Astrocyte (in vitro differentiated cells and primary cell): ENCODE measurements at regions not wholly inside any gene's neighbourhood (a gene's known extent, or its start where the extent isn't known, plus 50 kb on each side); places are given as distances from the start of the nearest gene placed in this dataset.

ENCODE experiments used
- DNase-seq: peaks from one replicate; pipeline ENCODE4 v3.0.0-alpha.2; 2010; ENCODE audit warnings: low read depth
- FAIRE-seq: peaks from 2 replicates; lab custom pipeline; 2011; peaks lifted over from hg19 to GRCh38; lab: Jason Lieb, UNC
- H2AFZ ChIP-seq: 2 replicates; pipeline ENCODE4 v1.6.0; 2012; ENCODE audit warnings: low read depth, low read length, inconsistent platforms
- H3K27ac ChIP-seq: 2 replicates; pipeline ENCODE4 v1.5.1; 2011; ENCODE audit warnings: low read depth, low read length, inconsistent platforms
- H3K27me3 ChIP-seq: 2 replicates; pipeline ENCODE4 v1.6.0; 2011; ENCODE audit warnings: low read length, inconsistent platforms; ENCODE audit not compliant: insufficient read depth
- H3K36me3 ChIP-seq: 2 replicates; pipeline ENCODE4 v1.5.1; 2011; ENCODE audit warnings: low read length, inconsistent platforms; ENCODE audit not compliant: insufficient read depth
- H3K4me1 ChIP-seq: 2 replicates; pipeline ENCODE4 v1.5.1; 2011; ENCODE audit warnings: low read length, inconsistent platforms; ENCODE audit not compliant: insufficient read depth
- H3K4me2 ChIP-seq: 2 replicates; pipeline ENCODE4 v1.6.0; 2012; ENCODE audit warnings: low read length, inconsistent platforms
- H3K4me3 ChIP-seq: 2 replicates; pipeline ENCODE4 v1.5.1; 2011; ENCODE audit warnings: low read depth, mild to moderate bottlenecking, low read length, inconsistent platforms; ENCODE audit not compliant: insufficient read depth
- H3K79me2 ChIP-seq: 2 replicates; pipeline ENCODE4 v1.6.0; 2012; ENCODE audit warnings: mild to moderate bottlenecking, low read length, inconsistent platforms; ENCODE audit not compliant: insufficient read depth
- H3K9ac ChIP-seq: 2 replicates; pipeline ENCODE4 v1.6.0; 2012; ENCODE audit warnings: mild to moderate bottlenecking, low read length, inconsistent platforms
- H3K9me3 ChIP-seq: 2 replicates; pipeline ENCODE4 v1.5.1; 2012; ENCODE audit warnings: low read depth, mild to moderate bottlenecking, low read length, inconsistent platforms; ENCODE audit not compliant: insufficient read depth
- H4K20me1 ChIP-seq: 2 replicates; pipeline ENCODE4 v1.6.0; 2012; ENCODE audit warnings: low read length, inconsistent platforms; ENCODE audit not compliant: insufficient read depth
- H3K27ac Mint-ChIP-seq: one replicate; pipeline ENCODE4 v1.8.0; 2021; ENCODE audit warnings: mild to moderate bottlenecking, mixed read lengths; ENCODE audit not compliant: unreplicated experiment
- H3K27me3 Mint-ChIP-seq: one replicate; pipeline ENCODE4 v1.8.0; 2021; ENCODE audit warnings: low read depth, mixed read lengths; ENCODE audit not compliant: unreplicated experiment
- H3K36me3 Mint-ChIP-seq: one replicate; pipeline ENCODE4 v1.8.0; 2021; ENCODE audit warnings: low read depth, mixed read lengths; ENCODE audit not compliant: unreplicated experiment
- H3K4me1 Mint-ChIP-seq: one replicate; pipeline ENCODE4 v1.8.0; 2021; ENCODE audit warnings: low read depth, mixed read lengths; ENCODE audit not compliant: unreplicated experiment
- H3K4me3 Mint-ChIP-seq: one replicate; pipeline ENCODE4 v1.8.0; 2021; ENCODE audit warnings: mild to moderate bottlenecking, moderate library complexity, mixed read lengths; ENCODE audit not compliant: unreplicated experiment
- H3K9me3 Mint-ChIP-seq: one replicate; pipeline ENCODE4 v1.8.0; 2021; ENCODE audit warnings: mild to moderate bottlenecking, mixed read lengths; ENCODE audit not compliant: unreplicated experiment
- EZH2 ChIP-seq: IDR thresholded peaks from 2 replicates; pipeline ENCODE4 v1.6.1; 2012; ENCODE audit warnings: mild to moderate bottlenecking, low read length, inconsistent platforms; ENCODE audit not compliant: insufficient read depth
- TF ChIP-seq, protein P1 (sequence below): IDR thresholded peaks from 2 replicates; pipeline ENCODE4 v1.5.1; 2011; ENCODE audit warnings: low read depth, mild to moderate bottlenecking, inconsistent platforms, low read length, moderate library complexity; ENCODE audit not compliant: insufficient read depth

DNA sequence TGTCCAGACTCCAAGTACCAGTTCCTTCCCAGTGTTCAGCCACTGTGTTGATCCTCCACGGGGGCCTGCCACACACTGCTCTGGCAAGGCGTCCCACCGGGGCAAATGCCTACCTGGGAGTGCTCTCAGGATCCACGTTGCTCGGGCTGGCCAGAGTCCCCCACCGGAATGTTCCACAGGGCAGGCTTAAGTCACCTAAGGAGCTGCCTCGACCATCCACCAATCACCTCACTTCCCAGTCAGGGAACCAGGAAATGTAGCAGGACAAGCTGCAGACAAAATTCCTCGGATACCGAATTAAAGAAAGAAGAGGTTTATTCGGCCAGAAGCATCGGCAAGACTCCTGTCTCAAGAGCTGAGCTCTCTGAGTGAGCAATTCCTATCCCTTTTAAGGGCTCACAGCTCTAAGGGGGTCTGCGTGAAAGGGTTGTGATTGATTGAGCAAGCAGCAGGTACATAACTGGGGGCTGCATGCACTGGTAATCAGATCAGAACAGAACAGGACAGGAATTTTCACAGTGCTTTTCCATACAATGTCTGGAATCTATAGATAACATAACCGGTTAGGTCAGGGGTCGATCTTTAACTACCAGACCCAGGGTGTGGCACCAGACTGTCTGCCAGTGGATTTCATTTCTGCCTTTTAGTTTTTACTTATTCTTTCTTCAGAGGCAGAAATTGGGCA is 56.9 kb upstream of the EDNRB start:
- Histone ChIP-seq H3K4me1 (no peaks in the 10 kb centered on the region), H3K9ac (no peak overlapping the region), H3K27ac (no peak overlapping the region), H2AFZ (no peak overlapping the region), H3K4me2 (no peak overlapping the region), H3K79me2 (no peaks in the 10 kb centered on the region), H3K36me3 (no peaks in the 10 kb centered on the region), H3K9me3 (no peaks in the 10 kb centered on the region), H4K20me1 (no peaks in the 10 kb centered on the region), H3K27me3 (no peaks in the 10 kb centered on the region), H3K4me3 (no peak overlapping the region)
- no peak overlapping the region for H3K27ac Mint-ChIP-seq
- TF ChIP-seq, protein P1, sequence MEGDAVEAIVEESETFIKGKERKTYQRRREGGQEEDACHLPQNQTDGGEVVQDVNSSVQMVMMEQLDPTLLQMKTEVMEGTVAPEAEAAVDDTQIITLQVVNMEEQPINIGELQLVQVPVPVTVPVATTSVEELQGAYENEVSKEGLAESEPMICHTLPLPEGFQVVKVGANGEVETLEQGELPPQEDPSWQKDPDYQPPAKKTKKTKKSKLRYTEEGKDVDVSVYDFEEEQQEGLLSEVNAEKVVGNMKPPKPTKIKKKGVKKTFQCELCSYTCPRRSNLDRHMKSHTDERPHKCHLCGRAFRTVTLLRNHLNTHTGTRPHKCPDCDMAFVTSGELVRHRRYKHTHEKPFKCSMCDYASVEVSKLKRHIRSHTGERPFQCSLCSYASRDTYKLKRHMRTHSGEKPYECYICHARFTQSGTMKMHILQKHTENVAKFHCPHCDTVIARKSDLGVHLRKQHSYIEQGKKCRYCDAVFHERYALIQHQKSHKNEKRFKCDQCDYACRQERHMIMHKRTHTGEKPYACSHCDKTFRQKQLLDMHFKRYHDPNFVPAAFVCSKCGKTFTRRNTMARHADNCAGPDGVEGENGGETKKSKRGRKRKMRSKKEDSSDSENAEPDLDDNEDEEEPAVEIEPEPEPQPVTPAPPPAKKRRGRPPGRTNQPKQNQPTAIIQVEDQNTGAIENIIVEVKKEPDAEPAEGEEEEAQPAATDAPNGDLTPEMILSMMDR: no peak
- TF ChIP-seq EZH2: no peak
- peaks cover 6% of the 10 kb centered on the region for H3K4me1 Mint-ChIP-seq
- no peak overlapping the region for H3K4me3 Mint-ChIP-seq
- no peak for DNase-seq
- no peaks in the 10 kb centered on the region for H3K36me3 Mint-ChIP-seq
- no peak for FAIRE-seq
- peaks cover 3% of the 10 kb centered on the region for H3K9me3 Mint-ChIP-seq
- no peaks in the 10 kb centered on the region for H3K27me3 Mint-ChIP-seq

DNA sequence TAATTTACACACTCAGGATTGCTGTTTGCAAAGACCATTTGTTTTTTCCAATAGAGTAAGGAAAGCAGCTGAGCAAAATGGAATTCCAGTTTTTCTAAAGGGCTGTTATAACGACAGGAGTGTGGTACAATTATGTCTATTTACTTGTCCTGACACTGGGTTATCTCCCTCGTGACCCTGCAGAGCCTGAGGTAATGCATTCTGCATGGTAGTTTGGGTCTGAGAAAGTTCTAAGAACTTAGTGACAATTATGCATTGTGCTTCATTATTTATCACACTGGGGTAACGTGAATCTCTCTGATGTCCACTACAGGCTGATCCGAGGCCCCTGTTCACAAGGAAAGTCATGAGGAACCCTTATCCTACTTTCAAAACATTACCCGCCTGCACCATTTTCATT is 50.7 kb upstream of the EDNRB start:
- H3K27me3 Mint-ChIP-seq: no peaks in the 10 kb centered on the region
- H2AFZ ChIP-seq: no peak overlapping the region
- no peak overlapping the region for H3K27ac Mint-ChIP-seq
- no peaks in the 10 kb centered on the region for H3K36me3 Mint-ChIP-seq
- no peaks in the 10 kb centered on the region for H3K9me3 ChIP-seq
- H3K4me3 Mint-ChIP-seq: no peak overlapping the region
- no peaks in the 10 kb centered on the region for H4K20me1 ChIP-seq
- H3K4me1 Mint-ChIP-seq: peaks cover 5% of the 10 kb centered on the region
- H3K27ac ChIP-seq: no peak overlapping the region
- H3K9ac ChIP-seq: no peak overlapping the region
- DNase-seq (no peak), FAIRE-seq (no peak)
- no peaks in the 10 kb centered on the region for H3K36me3 ChIP-seq
- H3K4me2 ChIP-seq: no peak overlapping the region
- no peaks in the 10 kb centered on the region for H3K4me1 ChIP-seq
- peaks cover 2% of the 10 kb centered on the region for H3K9me3 Mint-ChIP-seq
- TF ChIP-seq, protein P1: no peak
- no peak for TF ChIP-seq EZH2
- H3K4me3 ChIP-seq: no peak overlapping the region
- H3K79me2 ChIP-seq: no peaks in the 10 kb centered on the region
- H3K27me3 ChIP-seq: no peaks in the 10 kb centered on the region
